DMS153 (cell line): ENCODE measurements at regions not wholly inside any gene's neighbourhood (a gene's known extent, or its start where the extent isn't known, plus 50 kb on each side); places are given as distances from the start of the nearest gene placed in this dataset.

ENCODE experiments used
- DNase-seq: peaks from one replicate; lab custom pipeline; 2025; lab: John Stamatoyannopoulos, UW

DNA sequence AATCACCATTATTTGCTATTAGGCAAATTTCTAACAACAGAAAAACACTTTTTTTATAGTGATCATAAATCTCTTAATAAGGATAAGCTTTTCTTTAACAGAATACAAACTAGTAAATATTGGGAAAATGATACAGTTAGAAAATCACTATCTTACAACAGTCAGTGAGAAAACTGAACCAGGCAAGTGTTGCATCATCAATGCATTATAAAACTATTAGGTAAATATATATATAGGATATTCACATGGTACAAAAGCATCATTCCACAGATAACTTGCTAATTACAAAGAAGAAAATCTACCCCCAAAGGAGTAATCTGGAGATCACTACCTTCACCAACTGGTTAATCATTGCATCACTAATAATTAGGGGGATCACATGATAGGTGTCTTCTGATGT lies 652.1 kb downstream of the HACE1 start:
- DNase-seq: no peak

DNA sequence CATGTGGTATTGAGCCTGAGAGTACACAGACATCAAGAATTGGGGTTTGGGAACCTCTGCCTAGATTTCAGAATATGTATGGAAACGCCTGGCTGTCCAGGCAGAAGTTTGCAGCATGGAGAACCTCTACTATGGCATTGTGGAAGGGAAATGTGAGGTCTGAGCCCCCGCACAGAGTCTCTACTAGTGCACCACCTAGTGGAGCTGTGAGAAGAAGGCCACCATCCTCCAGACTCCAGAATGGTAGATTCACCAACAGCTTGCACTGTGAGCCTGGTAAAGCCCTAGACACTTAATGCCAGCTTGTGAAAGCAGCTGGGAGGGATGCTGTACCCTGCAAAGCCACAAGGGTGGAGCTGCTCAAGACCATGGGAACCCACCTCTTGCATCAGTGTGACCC lies 658.2 kb downstream of the HACE1 start:
- no peak for DNase-seq

DNA sequence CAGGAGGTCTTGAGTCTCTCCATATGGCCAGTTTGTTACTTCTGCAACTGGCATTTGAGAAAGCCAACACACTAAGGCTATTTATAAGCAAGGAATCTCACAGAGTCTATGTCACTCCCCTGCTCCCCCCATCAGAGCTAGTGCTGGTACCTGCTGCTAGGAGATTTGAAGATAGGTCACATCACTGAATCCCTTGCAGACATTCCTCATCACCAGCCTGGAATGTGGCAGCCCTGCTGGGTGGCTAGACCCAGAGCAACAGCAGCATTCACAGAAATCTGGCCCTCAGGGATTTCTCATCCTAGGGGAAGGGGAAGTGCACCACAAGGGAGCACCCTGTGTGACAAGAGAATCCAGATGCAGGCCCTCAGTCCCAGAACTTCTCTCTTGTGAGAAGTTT lies 672.1 kb downstream of the HACE1 start:
- no peak for DNase-seq

DNA sequence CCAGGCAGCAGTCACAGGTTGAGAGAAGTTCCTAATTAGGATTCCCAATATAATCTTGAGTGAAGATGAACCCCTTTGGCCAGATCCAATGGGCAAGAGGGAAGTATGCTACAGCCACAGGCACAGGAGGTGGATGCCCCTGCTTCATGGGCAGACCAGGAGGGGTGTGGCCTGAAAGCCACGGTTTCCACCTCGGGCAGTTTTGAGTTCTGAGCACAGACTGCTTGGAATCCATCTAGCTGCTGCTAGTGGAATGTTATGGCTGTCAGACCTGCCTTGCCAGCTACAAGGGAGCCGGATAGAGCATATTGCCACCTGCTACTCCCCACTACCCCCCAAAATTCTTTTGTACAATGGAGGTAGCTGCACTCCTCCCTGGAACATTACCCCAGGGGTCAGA lies 672.9 kb downstream of the HACE1 start:
- no peak for DNase-seq

DNA sequence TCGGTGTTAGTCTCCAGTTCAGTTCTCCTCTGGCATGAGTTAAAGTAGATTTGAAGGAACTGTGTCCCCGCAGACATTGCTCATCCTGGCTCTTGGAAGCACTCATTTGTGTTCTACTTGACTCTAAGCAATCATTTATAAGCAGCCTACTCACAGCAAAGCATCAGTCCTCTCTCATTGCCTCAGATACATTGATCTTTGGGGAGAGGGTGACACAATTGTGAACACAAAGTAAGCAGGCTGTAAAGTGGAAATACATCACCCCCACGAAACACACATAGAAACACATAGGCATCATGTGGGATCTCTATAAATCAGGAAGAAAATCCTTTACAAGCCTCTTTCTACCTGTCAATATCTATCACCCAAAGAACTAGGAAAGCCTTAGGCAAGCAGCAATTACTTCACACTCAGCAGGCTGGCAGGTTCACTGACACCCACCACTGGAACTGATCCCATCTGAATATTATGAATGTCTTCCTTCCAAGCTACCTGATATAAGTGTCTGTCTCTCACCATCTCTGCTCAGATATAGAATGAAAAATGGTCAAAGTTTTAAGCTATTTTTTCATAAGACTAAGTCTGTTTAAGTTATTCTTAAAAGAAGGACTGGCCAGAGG lies 675.8 kb downstream of the HACE1 start:
- DNase-seq: no peak

DNA sequence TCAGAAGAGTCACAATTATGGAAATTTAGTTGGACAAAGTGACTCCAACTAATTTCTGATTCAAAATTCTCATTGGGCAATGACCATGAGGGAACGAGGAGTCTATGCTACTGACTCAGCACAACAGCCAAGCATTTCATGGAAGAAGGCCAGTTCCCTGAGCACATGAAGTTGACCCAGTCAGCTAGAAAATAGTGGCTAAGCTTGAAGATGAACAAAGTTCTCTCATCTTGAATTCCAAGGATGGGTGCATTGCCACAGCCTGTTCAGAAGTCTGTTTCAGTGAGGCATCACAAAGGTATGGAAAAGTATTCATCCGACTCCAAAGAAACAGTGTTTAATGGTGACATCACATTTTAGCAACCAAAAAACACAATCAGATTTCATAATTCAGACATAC lies 676.9 kb downstream of the HACE1 start:
- DNase-seq: no peak

DNA sequence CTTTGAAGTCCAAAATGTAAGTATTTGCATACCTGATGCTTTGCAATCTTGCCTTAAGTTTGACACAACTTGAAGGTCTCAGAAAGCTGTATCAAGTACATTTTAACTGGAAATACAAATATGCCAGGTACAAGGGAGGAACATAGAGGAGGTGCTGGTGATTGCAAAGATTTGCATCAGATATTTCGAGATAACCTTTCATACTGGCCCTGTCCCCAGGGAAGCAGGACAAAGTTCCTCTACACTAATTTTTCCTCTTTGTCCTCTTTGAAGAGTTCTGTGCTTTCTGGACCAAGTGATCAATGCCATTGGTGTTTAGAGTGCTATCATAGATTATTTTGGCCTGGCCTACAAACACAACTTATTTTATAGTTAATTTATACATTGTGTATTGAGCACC lies 686.1 kb downstream of the HACE1 start:
- DNase-seq: no peak

DNA sequence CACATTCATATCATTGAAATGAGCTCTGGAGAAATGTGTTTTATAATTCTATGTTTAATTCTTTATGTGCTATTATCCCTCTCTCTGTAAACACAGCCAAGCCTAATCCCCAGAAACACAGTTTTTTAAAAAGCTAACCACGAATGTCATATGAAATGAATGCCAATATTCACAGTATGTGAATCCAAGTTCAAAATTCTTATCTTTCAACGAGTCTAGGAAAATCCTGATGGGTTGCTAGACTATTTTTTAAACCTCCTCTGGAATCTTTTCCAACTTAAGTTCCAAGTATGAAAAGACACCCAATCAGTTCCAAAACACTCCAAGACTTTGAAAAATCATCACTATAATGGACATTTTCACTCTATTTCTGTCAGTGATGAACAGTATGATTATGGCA lies 689.3 kb downstream of the HACE1 start:
- DNase-seq: no peak

DNA sequence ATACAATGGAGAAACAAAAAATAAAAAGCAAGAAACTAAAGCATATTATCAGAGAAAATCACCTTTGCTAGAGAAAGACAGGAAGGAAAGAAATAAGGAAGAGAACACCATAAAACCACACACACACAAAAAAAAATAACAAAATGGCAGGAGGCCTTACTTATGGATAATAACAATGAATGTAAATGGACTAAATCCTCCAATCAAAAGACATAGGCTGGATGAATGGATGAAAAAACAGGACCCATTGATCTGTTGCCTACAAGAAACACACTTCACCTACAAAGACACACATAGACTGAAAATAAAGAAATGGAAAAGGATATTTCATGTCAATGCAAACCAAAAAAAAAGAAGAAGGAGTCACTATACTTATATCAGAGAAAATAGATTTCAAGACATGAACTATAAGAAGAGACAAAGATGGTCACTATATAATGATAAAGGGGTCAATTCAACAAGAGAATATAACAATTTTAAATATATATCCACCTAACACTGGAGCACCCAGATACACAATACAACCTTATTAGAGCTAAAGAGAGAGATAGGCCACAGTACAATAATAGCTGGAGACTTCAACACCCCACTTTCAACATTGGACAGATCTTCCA lies 693.6 kb downstream of the HACE1 start:
- no peak for DNase-seq

DNA sequence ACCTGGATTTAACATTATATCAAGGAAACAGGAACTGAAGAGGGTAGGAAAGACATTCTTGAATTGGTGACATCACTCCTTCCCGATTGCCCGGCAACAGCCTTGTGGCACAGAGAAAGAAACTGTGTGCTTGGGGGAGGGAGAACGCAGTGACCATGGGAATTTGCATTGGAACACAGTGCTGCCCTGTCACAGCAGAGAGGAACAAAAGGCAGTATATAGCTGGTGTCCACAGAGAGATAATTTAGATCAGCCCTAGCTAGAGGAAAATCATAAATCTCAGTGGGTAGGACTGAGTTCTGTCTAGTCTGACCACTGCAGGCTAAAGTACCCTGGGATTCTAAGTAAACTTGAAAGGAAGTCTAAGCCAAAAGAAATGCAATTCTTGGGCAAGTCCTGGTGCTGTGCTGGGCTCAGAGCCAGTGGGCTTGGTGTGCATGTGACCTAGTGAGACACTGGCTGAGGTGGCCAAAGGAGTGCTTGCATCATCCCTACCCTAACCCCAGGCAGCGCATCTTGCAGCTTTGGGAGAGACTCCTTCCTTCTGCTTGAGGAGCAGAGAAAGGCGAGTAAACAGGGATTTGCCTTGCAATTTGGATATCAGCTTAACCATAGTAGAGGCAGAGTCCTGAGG lies 697.6 kb downstream of the HACE1 start:
- no peak for DNase-seq

DNA sequence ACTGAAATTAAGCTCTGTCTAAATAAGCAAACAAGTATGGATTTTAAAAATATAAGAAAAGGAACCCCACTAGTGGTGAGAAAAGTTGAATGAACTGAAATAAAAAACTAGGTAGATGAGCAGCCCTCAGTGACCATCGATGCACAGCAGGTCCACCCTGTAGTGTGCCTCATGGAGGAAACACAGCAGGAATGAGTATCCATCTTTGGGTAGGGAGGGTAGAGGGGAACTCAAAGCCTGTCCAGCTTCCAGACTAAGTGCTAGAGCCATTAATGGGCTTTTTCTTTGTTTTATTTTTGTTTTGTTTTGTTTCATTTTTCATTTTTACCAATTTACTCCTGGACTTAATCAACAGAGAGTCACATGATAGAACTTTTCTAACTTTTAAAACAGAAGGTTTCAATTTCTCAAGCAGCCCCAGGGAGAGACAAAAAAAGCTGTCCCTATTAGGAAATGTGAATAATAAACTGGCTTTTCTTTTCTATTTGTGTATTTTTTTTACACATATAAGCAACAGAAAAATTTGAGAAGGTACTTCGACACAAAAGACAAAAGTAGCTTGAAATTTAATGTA lies 700.6 kb downstream of the HACE1 start:
- DNase-seq: no peak

DNA sequence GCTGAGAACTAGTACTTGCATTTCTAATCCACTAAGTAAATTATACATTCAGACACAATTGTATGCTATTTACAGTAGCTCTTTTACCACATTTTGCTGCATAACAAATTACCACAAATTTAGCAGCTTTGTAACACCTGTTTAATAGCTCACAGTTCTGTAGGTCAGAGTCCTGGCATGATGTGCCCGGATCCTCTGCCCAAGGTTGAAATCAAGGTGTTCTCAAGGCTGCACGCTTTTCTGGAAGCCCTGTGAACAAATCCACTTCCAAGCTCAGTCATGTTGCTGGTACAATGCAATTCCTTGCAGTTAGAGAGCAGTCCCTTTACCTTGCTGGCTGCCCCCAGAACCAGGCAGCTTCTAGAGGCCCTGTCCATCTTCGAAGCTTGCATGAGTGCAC lies 716.0 kb downstream of the HACE1 start:
- DNase-seq: no peak

DNA sequence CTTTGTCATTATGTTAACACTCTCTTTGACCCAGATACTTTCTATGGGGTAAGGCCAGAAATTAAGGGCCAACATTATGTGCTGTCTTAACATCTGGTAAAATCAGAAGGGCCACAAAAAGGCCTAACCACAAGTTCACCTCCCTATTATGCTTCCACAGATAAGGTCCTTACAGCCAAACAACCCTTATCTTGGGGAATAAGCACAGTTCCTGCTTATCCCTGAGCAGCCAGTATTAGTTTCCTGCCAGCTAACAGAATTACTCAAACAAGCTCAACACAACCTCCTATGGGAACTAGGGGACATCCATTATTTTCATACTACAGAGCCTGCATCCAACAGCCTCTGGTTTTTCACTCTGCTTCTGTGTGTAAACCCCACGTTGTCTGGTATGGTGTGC lies 724.8 kb downstream of the HACE1 start:
- no peak for DNase-seq

DNA sequence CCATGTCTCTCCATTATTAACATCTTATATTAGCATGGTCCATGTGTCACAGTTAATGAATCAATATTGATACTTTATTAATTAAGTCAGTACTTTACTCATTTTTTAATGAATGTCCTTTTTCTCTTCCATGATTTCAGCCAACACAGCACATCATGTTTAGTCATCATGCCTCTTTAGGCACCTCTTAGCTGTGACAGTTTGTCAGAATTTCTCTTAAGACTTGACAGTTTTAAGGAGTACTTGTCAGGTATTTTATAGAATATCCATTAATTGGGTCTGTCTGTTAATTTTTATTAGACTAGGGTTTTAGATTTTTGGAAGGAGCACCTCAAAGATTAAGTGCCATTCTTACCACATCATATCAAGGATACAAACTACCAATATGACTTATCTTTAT lies 729.4 kb downstream of the HACE1 start:
- DNase-seq: no peak

DNA sequence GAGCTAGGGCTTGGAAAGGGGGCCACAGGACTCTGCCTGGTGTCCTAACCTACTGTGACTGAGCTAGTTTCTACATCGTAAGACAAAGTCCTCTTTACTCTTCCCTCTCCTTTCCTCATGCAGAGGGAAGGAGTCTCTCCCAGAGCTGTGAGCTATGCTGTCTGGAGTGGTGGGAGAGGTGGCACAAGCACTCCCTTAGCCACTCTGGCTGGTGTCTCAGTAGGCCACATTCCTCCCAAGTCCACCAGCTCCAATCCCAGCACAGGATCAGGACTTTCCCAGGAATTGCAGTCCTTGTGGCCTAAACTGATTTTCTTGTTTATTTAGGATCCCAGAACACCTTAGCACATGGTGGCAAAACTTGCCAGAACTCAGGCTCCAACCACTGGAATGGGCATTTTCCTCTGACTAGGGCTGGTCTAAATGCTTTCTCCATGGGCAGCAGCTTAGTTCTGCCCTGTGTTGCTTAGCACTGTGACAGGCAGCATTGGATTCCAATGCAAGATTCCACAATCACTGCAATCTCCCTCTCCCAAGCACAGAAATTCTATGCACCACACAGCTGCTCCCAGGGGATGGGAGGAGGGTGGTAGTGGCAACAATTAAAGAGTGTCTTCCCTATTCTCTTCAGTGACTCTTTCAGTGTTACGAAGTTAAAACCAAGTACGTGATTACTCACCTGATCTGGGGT lies 733.3 kb downstream of the HACE1 start:
- DNase-seq: no peak

DNA sequence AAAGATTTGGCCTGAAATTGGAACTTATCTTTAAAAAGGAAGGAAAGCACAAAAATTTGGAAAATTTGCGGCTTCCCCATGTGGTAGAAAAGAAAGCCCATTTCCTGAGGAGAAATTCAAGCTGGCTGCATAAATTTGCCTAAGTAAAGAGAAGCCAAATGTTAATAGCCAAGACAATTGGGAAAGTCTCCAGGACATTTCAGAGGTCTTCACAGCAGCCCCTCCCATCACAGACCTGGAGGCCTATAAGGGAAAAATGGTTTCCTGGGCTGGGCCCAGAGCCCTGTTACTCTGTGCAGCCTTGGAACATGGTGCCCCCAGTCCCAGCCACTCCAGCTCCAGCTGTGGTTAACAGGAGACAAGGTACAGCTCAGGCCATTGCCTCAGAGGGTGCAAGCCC lies 736.5 kb downstream of the HACE1 start:
- DNase-seq: no peak

DNA sequence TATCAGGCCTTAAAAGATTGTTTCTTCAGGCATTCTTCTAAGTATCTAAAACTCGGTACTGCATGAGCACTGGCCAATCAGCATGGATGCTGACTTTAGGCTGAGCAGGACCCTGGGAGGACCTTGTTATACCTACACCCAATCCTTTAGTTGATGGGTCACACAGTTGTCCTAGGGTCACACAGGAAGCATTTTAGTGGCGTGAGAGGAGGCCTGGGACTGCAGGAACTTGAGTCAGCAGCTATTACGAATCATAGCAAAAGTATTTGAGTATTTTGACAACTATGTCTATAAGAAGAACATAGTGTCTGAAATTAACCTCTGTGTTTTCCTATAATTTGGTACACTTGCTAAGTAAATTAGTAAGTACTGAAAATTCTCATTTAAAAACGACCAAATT lies 741.4 kb downstream of the HACE1 start:
- DNase-seq: no peak

DNA sequence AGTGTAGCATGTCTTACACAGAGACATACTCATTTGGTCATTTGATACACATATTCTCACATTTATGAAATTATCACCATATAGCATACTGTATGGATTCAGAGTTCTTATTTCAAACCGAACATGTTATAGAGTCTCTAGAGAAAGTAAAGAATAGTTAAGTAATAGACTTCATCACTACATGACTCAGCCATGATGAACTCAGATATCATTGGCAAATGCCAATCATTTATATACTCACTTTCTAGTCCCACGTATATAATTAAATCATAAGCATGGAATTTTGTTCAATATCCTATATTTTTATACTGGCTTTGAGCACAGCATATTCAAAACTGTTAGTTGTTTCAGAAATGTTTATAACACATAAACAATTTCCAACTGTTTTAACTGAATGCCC lies 749.9 kb downstream of the HACE1 start:
- no peak for DNase-seq

DNA sequence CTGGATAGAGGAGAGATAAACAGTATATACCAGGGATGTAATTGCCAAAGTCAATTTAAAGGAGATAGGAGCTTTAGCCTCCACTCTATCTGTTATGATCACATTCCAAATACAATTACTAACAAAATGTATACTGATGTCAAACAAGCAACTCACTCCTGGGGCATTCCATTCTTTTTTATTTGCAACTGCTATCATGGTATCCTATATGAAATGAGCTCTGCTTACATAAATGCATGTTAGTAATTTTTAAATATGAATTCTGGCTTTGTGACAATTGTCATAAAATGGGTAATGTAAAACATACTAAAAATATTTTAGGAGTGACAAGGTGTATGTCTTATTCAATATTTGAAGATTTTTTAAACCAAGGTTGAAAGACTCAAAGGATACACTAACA lies 751.1 kb downstream of the HACE1 start:
- no peak for DNase-seq

DNA sequence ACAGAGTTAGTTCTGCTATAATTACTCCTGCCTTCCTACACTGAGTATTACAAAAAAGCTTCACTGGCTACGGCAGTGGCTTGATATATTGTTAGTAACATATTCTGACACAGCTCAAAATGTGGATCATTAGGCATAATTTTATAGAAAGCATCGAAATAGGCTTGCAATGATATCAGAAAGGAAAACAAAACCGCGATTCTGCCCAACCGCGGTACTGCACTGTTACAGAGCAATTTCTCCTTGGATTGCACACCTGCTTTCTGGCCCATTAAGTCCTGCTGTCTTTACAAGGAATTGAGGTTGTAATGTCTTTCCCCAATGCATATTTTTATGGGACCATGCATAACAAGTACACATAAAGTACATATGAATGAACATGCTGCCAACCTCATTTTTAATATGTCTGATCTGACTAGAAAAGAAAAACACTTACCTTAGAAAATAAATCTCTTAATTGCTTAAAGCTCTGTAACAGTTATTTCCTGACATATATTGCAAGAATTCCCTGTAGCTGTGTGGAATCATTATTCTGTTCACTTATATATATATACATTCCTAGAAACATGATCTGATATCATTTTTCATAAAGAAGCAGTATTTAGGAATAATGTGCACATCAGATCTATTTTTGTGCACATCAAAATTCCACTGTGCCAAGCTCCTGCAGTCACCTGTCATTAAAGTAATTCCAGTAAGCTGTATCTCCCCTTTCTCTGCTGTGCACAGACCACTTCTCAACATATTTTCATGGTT lies 763.9 kb downstream of the HACE1 start:
- DNase-seq: no peak

DNA sequence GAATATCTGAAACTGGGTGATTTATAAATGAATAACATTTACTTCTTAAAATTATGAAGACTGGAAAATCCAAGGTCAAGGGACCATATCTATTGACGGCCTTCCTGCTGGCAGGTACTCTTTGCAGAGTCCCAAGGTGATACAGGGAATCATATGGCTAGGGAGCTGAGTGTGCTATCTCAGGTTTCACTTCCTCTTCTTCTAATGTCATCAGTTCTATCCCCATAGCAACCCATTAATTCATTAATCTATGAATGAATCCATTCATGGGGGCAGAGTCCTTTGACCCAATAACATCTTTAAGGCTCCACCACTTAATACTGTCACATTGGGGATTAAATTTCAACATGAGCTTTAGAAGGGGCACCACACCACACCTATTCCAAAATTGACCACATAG lies 772.0 kb downstream of the HACE1 start:
- no peak for DNase-seq

DNA sequence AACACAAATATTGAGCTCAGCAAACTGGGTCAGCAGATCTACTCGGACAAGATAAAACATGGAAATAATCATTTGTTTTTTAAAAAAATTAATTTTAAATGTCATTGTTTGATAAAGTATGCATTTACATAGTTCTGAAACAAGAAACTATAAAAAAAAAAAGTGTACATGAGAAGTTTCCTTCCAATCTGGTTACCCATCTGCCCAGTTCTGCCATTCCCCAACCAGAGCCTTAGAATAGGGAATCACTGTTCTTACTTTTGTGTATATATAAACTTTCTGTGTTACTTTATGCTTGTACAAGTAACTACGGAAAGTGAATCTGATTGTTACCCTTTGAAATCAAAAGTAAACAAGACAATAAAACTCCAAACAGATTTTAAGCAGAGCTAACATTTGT lies 791.4 kb downstream of the HACE1 start:
- DNase-seq: no peak
